GM12878 (cell line): ENCODE measurements at regions not wholly inside any gene's neighbourhood (a gene's known extent, or its start where the extent isn't known, plus 50 kb on each side); places are given as distances from the start of the nearest gene placed in this dataset.

Source experiments
- BCL11A ChIP-seq: IDR thresholded peaks from 2 replicates; pipeline ENCODE4 v1.6.1; 2011; ENCODE audit warnings: low read depth, low read length
- BRCA1 ChIP-seq: IDR thresholded peaks from 2 replicates; pipeline ENCODE4 v1.6.1; 2011; ENCODE audit warnings: low read depth, low read length, improper control_type of control experiment
- CEBPB ChIP-seq, 2 experiments: fragments of 150-350 bp in 1 of 2; IDR thresholded peaks; 2 replicates each; pipeline ENCODE4 v1.6.1; 2012 to 2014; ENCODE audit warnings: low read depth in 2 of 2, low read length in 2 of 2, borderline replicate concordance in 1 of 2, inconsistent platforms in 1 of 2
- EP300 ChIP-seq, 2 experiments: fragments of 150-350 bp in 1 of 2; IDR thresholded peaks; 2 replicates each; pipeline ENCODE4 v1.6.1; 2011 to 2012; ENCODE audit warnings: low read depth in 2 of 2, low read length in 2 of 2, borderline replicate concordance in 1 of 2, improper control_type of control experiment in 1 of 2, inconsistent platforms in 1 of 2; ENCODE audit not compliant: control insufficient read depth in 1 of 2
- JUNB ChIP-seq: IDR thresholded peaks from 2 replicates; pipeline ENCODE4 v1.6.1; 2016; ENCODE audit warnings: antibody characterized with exemption, mild to moderate bottlenecking
- POLR2A ChIP-seq: IDR thresholded peaks from 2 replicates; pipeline ENCODE4 v1.6.1; 2011; ENCODE audit warnings: low read depth, mild to moderate bottlenecking, low read length
- POLR2AphosphoS5 ChIP-seq: IDR thresholded peaks from 2 replicates; pipeline ENCODE4 v1.6.1; 2011; ENCODE audit warnings: mild to moderate bottlenecking, low read length, inconsistent platforms
- TAF1 ChIP-seq: IDR thresholded peaks from 2 replicates; pipeline ENCODE4 v1.6.1; 2011; ENCODE audit warnings: mild to moderate bottlenecking, low read depth, low read length, borderline replicate concordance
- ZBTB4 ChIP-seq: fragments of 450-650 bp; formaldehyde crosslinking; IDR thresholded peaks from 2 replicates; pipeline ENCODE4 v1.4.0; 2022; ENCODE audit warnings: mild to moderate bottlenecking, moderate library complexity
- ZSCAN29 ChIP-seq: fragments of 450-650 bp; IDR thresholded peaks from 2 replicates; pipeline ENCODE4 v1.6.1; 2017; ENCODE audit warnings: mild to moderate bottlenecking, moderate library complexity
- TF ChIP-seq, protein P1 (sequence below), 3 experiments: IDR thresholded peaks in 2 of 3; conservative IDR thresholded peaks in 1 of 3; 2 replicates each; pipeline ENCODE4 v1.5.1; 2011; ENCODE audit warnings: low read depth in 3 of 3, low read length in 3 of 3, mild to moderate bottlenecking in 3 of 3, control low read depth in 2 of 3, moderate library complexity in 2 of 3, inconsistent platforms in 1 of 3, mixed read lengths in 1 of 3; ENCODE audit not compliant: control insufficient read depth in 2 of 3, insufficient read depth in 1 of 3; ENCODE audit errors: extremely low read depth in 1 of 3
- TF ChIP-seq, protein P2 (sequence below): fragments of 450-650 bp; IDR thresholded peaks from 2 replicates; pipeline ENCODE4 v1.6.1; 2018; ENCODE audit warnings: mild to moderate bottlenecking, low read depth, moderate library complexity; ENCODE audit not compliant: partially characterized antibody

DNA sequence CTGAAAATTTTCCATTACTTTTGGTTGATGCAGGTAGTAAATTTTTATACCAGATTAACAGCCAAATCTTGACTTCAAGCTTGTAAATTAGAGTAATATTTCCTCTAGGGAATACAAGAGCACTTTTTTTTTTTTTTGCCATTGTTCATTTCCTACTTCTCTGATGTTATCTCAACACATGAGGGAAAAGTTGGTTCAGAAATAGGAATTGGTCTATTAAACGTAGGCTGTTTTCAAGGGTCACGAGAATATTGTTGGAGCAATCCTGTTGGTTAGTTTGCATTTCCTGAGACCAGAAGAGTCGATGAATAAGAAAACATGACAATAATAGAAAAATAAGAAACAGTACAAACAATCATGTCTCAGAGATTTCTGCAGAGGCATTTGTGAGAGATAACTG is 453.9 kb upstream of the CCDC179 start:
- TF ChIP-seq TAF1 (no peak), EP300 (IDR thresholded peaks at IDR 0.05; ENCODE audit: borderline replicate concordance in 1 of 2, control insufficient read depth in 1 of 2, low read depth in 2 of 2, low read length in 2 of 2) (no peak), POLR2AphosphoS5 (no peak), POLR2A (no peak), JUNB (no peak), ZSCAN29 (no peak), BCL11A (no peak), BRCA1 (no peak), CEBPB (IDR thresholded peaks at IDR 0.05; ENCODE audit: borderline replicate concordance in 1 of 2, low read depth in 2 of 2, low read length in 2 of 2) (no peak), ZBTB4 (CRISPR knock-in tag) (no peak)
- TF ChIP-seq, protein P1, sequence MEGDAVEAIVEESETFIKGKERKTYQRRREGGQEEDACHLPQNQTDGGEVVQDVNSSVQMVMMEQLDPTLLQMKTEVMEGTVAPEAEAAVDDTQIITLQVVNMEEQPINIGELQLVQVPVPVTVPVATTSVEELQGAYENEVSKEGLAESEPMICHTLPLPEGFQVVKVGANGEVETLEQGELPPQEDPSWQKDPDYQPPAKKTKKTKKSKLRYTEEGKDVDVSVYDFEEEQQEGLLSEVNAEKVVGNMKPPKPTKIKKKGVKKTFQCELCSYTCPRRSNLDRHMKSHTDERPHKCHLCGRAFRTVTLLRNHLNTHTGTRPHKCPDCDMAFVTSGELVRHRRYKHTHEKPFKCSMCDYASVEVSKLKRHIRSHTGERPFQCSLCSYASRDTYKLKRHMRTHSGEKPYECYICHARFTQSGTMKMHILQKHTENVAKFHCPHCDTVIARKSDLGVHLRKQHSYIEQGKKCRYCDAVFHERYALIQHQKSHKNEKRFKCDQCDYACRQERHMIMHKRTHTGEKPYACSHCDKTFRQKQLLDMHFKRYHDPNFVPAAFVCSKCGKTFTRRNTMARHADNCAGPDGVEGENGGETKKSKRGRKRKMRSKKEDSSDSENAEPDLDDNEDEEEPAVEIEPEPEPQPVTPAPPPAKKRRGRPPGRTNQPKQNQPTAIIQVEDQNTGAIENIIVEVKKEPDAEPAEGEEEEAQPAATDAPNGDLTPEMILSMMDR (IDR thresholded peaks at IDR 0.05 in 2 of 3, conservative IDR thresholded peaks at IDR 0.05 in 1 of 3; ENCODE audit: control insufficient read depth in 2 of 3, extremely low read depth in 1 of 3, insufficient read depth in 1 of 3, low read depth in 3 of 3, low read length in 3 of 3), result no peak
- TF ChIP-seq, protein P2, sequence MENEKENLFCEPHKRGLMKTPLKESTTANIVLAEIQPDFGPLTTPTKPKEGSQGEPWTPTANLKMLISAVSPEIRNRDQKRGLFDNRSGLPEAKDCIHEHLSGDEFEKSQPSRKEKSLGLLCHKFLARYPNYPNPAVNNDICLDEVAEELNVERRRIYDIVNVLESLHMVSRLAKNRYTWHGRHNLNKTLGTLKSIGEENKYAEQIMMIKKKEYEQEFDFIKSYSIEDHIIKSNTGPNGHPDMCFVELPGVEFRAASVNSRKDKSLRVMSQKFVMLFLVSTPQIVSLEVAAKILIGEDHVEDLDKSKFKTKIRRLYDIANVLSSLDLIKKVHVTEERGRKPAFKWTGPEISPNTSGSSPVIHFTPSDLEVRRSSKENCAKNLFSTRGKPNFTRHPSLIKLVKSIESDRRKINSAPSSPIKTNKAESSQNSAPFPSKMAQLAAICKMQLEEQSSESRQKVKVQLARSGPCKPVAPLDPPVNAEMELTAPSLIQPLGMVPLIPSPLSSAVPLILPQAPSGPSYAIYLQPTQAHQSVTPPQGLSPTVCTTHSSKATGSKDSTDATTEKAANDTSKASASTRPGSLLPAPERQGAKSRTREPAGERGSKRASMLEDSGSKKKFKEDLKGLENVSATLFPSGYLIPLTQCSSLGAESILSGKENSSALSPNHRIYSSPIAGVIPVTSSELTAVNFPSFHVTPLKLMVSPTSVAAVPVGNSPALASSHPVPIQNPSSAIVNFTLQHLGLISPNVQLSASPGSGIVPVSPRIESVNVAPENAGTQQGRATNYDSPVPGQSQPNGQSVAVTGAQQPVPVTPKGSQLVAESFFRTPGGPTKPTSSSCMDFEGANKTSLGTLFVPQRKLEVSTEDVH, result no peak
